SK-N-SH treated with all-trans-retinoic acid at 6 μM for 48 hours (cell line): ENCODE measurements at regions not wholly inside any gene's neighbourhood (a gene's known extent, or its start where the extent isn't known, plus 50 kb on each side); places are given as distances from the start of the nearest gene placed in this dataset.

ENCODE experiments used
- ATAC-seq: fragments of 200-7000 bp; cut with Tn5 transposase; 3 replicates; pipeline ENCODE4 v1.9.1; 2020; ENCODE audit warnings: mild to moderate bottlenecking, moderate library complexity
- ARNTL ChIP-seq: fragments of 450-650 bp; formaldehyde crosslinking; IDR thresholded peaks from 2 replicates; pipeline ENCODE4 v1.5.0; 2020; ENCODE audit warnings: low read depth, mild to moderate bottlenecking, moderate library complexity, borderline replicate concordance
- BACH2 ChIP-seq: fragments of 250-450 bp; sonication (Bioruptor Pico); IDR thresholded peaks from 2 replicates; pipeline ENCODE4 v1.9.0; 2021; ENCODE audit warnings: mild to moderate bottlenecking, borderline replicate concordance
- CREB5 ChIP-seq: fragments of 250-450 bp; sonication (Bioruptor Pico); IDR thresholded peaks from 2 replicates; pipeline ENCODE4 v1.5.1; 2020; ENCODE audit warnings: low read depth, mild to moderate bottlenecking, moderate library complexity
- CSDC2 ChIP-seq: fragments of 250-450 bp; sonication (Bioruptor Pico); IDR thresholded peaks from 2 replicates; pipeline ENCODE4 v1.5.0; 2020; ENCODE audit warnings: mild to moderate bottlenecking, moderate library complexity
- CSRNP3 ChIP-seq: fragments of 250-450 bp; sonication (Bioruptor Pico); IDR thresholded peaks from 2 replicates; pipeline ENCODE4 v1.5.1; 2021; ENCODE audit warnings: mild to moderate bottlenecking, moderate library complexity
- ESRRG ChIP-seq: fragments of 250-450 bp; sonication (Bioruptor Pico); IDR thresholded peaks from 2 replicates; pipeline ENCODE4 v1.6.1; 2021; ENCODE audit warnings: mild to moderate bottlenecking
- GLIS3 ChIP-seq: fragments of 250-450 bp; sonication (Bioruptor Pico); IDR thresholded peaks from 2 replicates; pipeline ENCODE4 v1.5.0; 2020; ENCODE audit warnings: mild to moderate bottlenecking, moderate library complexity
- ISL1 ChIP-seq: fragments of 250-450 bp; sonication (Bioruptor Pico); IDR thresholded peaks from 2 replicates; pipeline ENCODE4 v2.1.2; 2022; ENCODE audit warnings: mild to moderate bottlenecking, moderate library complexity
- OSR1 ChIP-seq: fragments of 250-450 bp; sonication (Bioruptor Pico); IDR thresholded peaks from 2 replicates; pipeline ENCODE4 v1.8.0; 2022; ENCODE audit warnings: moderate library complexity, mild to moderate bottlenecking, inconsistent platforms
- PATZ1 ChIP-seq: fragments of 250-450 bp; sonication (Bioruptor Pico); IDR thresholded peaks from 2 replicates; pipeline ENCODE4 v1.8.0; 2020; ENCODE audit warnings: mild to moderate bottlenecking, moderate library complexity, borderline replicate concordance
- POU6F1 ChIP-seq: fragments of 250-450 bp; sonication (Bioruptor Pico); IDR thresholded peaks from 2 replicates; pipeline ENCODE4 v1.8.0; 2021; ENCODE audit warnings: low read depth, mild to moderate bottlenecking, moderate library complexity, borderline replicate concordance
- PPARA ChIP-seq: fragments of 250-450 bp; sonication (Bioruptor Pico); IDR thresholded peaks from 2 replicates; pipeline ENCODE4 v1.5.0; 2020; ENCODE audit warnings: mild to moderate bottlenecking, borderline replicate concordance
- RARB ChIP-seq: fragments of 250-450 bp; sonication (Bioruptor Pico); IDR thresholded peaks from 2 replicates; pipeline ENCODE4 v1.8.0; 2021; ENCODE audit warnings: mild to moderate bottlenecking, moderate library complexity
- SNAI2 ChIP-seq: fragments of 250-450 bp; sonication (Bioruptor Pico); IDR thresholded peaks from 2 replicates; pipeline ENCODE4 v1.5.0; 2020; ENCODE audit warnings: mild to moderate bottlenecking, moderate library complexity
- TCF4 ChIP-seq: fragments of 250-450 bp; sonication (Bioruptor Pico); IDR thresholded peaks from 2 replicates; pipeline ENCODE4 v1.8.0; 2021; ENCODE audit warnings: mild to moderate bottlenecking, moderate library complexity, borderline replicate concordance
- TOX ChIP-seq: fragments of 250-450 bp; sonication (Bioruptor Pico); IDR thresholded peaks from 2 replicates; pipeline ENCODE4 v1.8.0; 2021; ENCODE audit warnings: mild to moderate bottlenecking, moderate library complexity, borderline replicate concordance
- TSHZ2 ChIP-seq: fragments of 250-450 bp; sonication (Bioruptor Pico); IDR thresholded peaks from 2 replicates; pipeline ENCODE4 v1.5.0; 2020; ENCODE audit warnings: mild to moderate bottlenecking, moderate library complexity
- ZC3H10 ChIP-seq: fragments of 250-450 bp; sonication (Bioruptor Pico); IDR thresholded peaks from 2 replicates; pipeline ENCODE4 v1.5.1; 2021; ENCODE audit warnings: mild to moderate bottlenecking, moderate library complexity
- ZFP3 ChIP-seq: fragments of 250-450 bp; sonication (Bioruptor Pico); IDR thresholded peaks from 2 replicates; pipeline ENCODE4 v1.5.0; 2020; ENCODE audit warnings: mild to moderate bottlenecking, moderate library complexity
- ZFP30 ChIP-seq: fragments of 450-650 bp; formaldehyde crosslinking; IDR thresholded peaks from 2 replicates; pipeline ENCODE4 v1.5.0; 2022; ENCODE audit warnings: mild to moderate bottlenecking, moderate library complexity
- ZNF565 ChIP-seq: fragments of 450-650 bp; formaldehyde crosslinking; conservative IDR thresholded peaks from 2 replicates; pipeline ENCODE4 v1.5.0; 2020; ENCODE audit warnings: low read depth, mild to moderate bottlenecking, moderate library complexity
- ZNF8 ChIP-seq: fragments of 450-650 bp; formaldehyde crosslinking; IDR thresholded peaks from 2 replicates; pipeline ENCODE4 v1.5.0; 2020; ENCODE audit warnings: mild to moderate bottlenecking, moderate library complexity

GRCh38 chr7:34487391-34488115 lies 170.5 kb upstream of the NPSR1 start:
- no peak for ATAC-seq
- no peak for TF ChIP-seq ISL1 (CRISPR knock-in tag)

GRCh38 chr7:34488766-34489165 lies 169.3 kb upstream of the NPSR1 start:
- no peak for ATAC-seq
- TF ChIP-seq ZFP30 (CRISPR knock-in tag) (no peak), ESRRG (no peak), GLIS3 (CRISPR knock-in tag) (no peak), ISL1 (CRISPR knock-in tag) (no peak), RARB (CRISPR knock-in tag) (no peak), TCF4 (CRISPR knock-in tag) (no peak), ZC3H10 (CRISPR knock-in tag) (no peak), BACH2 (CRISPR knock-in tag) (no peak), OSR1 (CRISPR knock-in tag) (no peak), POU6F1 (no peak), CSRNP3 (no peak), ZFP3 (CRISPR knock-in tag) (no peak), ZNF8 (CRISPR knock-in tag) (no peak), CSDC2 (CRISPR knock-in tag) (no peak), PPARA (no peak)

GRCh38 chr7:34491899-34492298 lies 166.1 kb upstream of the NPSR1 start:
- TF ChIP-seq CREB5 (CRISPR knock-in tag) (no peak), OSR1 (CRISPR knock-in tag) (no peak), RARB (CRISPR knock-in tag) (no peak), PATZ1 (CRISPR knock-in tag) (no peak), ZFP3 (CRISPR knock-in tag) (no peak)

GRCh38 chr7:34493752-34494151 lies 164.3 kb upstream of the NPSR1 start:
- TF ChIP-seq TSHZ2 (CRISPR knock-in tag), result no peak
- TF ChIP-seq TOX (CRISPR knock-in tag), result no peak
- no peak for TF ChIP-seq ZFP3 (CRISPR knock-in tag)
- TF ChIP-seq TCF4 (CRISPR knock-in tag), result no peak
- no peak for TF ChIP-seq PPARA
- TF ChIP-seq ZC3H10 (CRISPR knock-in tag), result no peak
- no peak for TF ChIP-seq ZFP30 (CRISPR knock-in tag)
- TF ChIP-seq ARNTL (CRISPR knock-in tag), result no peak
- TF ChIP-seq CSRNP3, result no peak
- no peak for TF ChIP-seq ZNF8 (CRISPR knock-in tag)
- no peak for TF ChIP-seq SNAI2 (CRISPR knock-in tag)
- TF ChIP-seq ZNF565 (CRISPR knock-in tag), result no peak
- TF ChIP-seq PATZ1 (CRISPR knock-in tag), result no peak
- no peak for TF ChIP-seq OSR1 (CRISPR knock-in tag)
- TF ChIP-seq ESRRG, result no peak

More at GRCh38 chr7:34491899-34492298, 166.1 kb upstream of the NPSR1 start:
- no peak for ATAC-seq

More at GRCh38 chr7:34493752-34494151, 164.3 kb upstream of the NPSR1 start:
- no peak for ATAC-seq
